IPS DF 6.9 (cell line): ENCODE measurements at regions not wholly inside any gene's neighbourhood (a gene's known extent, or its start where the extent isn't known, plus 50 kb on each side); places are given as distances from the start of the nearest gene placed in this dataset.
"Not testable (repeated sequence)": the region's sequence is repeated elsewhere in the genome, so short reads cannot be mapped to it uniquely, and the experiment has no call there.

ENCODE experiments used
- DNase-seq: peaks from one replicate; pipeline ENCODE4 v3.0.0-alpha.2; 2013; ENCODE audit warnings: low read depth, low spot score
- H3K27ac ChIP-seq: one replicate; pipeline ENCODE4 v1.5.1; 2013; ENCODE audit warnings: low read length, control low read depth
- H3K27me3 ChIP-seq: 2 replicates; pipeline ENCODE4 v1.6.1; 2013; ENCODE audit warnings: mild to moderate bottlenecking, low read length; ENCODE audit not compliant: control insufficient read depth, insufficient read depth
- H3K36me3 ChIP-seq: 2 replicates; pipeline ENCODE4 v1.6.1; 2013; ENCODE audit warnings: low read length; ENCODE audit not compliant: control insufficient read depth, insufficient read depth
- H3K4me1 ChIP-seq: 2 replicates; pipeline ENCODE4 v1.6.1; 2013; ENCODE audit warnings: low read length; ENCODE audit not compliant: control insufficient read depth, insufficient read depth
- H3K4me3 ChIP-seq: 2 replicates; pipeline ENCODE4 v1.5.1; 2013; ENCODE audit warnings: mild to moderate bottlenecking, low read length
- H3K9me3 ChIP-seq: 2 replicates; pipeline ENCODE4 v1.6.1; 2013; ENCODE audit warnings: low read length, inconsistent platforms; ENCODE audit not compliant: control insufficient read depth, insufficient read depth
- WGBS: extraction: QIAGEN DNeasy Blood & Tissue Kit; methylation state at CpG from one replicate; pipeline ENCODE4 v1.1.7; 2013; ENCODE audit warnings: mixed read lengths, missing lambda C conversion rate; ENCODE audit not compliant: insufficient read length, insufficient coverage; 5-methylcytosine and 5-hydroxymethylcytosine counted together

DNA sequence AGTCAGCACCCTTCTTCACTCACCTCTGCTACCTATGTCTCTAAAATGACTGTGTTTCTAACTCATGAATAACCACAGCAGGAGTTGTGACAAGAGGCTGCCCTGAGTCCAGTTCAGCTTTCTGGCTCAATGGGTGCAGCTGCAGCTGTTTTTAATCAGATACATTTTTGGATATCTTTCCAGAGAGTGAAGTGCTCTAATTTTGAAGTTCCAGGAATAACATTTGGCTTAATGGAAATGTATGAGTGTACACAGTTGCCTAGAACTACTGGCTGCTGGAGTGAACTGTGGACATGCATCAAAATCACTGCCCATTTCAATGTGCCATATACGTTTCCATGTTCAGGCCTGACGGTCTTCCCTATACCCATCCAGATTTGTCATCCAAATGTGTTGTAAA lies 769.5 kb upstream of the ANO3 start:
- Histone ChIP-seq H3K27me3 (no peaks in the 10 kb centered on the region), H3K4me3 (no peak overlapping the region), H3K36me3 (no peaks in the 10 kb centered on the region), H3K9me3 (no peaks in the 10 kb centered on the region), H3K27ac (no peak overlapping the region), H3K4me1 (no peaks in the 10 kb centered on the region)
- no peak for DNase-seq
- no CpG with 5 or more reads among the region's 2 CpGs for WGBS

DNA sequence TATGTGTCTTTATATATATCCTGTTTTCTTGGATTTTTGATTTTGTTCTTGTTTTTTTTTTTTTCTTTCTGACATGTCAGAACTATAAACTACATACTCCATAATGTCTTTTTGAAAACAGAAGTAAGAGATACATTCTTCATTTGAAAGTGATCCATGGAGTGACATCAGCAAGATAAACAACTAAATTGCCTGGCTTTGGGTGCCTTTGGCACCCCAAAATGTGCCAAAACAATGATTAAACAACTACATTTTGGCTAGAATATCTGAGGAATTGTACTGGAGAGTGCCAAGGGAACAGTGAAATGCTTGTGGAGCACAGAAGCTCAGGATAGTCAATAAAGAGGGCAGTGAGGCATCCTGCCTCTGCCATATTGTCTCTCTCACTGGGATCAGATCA lies 766.1 kb upstream of the ANO3 start:
- DNase-seq = no peak
- H3K27ac ChIP-seq = no peak overlapping the region

DNA sequence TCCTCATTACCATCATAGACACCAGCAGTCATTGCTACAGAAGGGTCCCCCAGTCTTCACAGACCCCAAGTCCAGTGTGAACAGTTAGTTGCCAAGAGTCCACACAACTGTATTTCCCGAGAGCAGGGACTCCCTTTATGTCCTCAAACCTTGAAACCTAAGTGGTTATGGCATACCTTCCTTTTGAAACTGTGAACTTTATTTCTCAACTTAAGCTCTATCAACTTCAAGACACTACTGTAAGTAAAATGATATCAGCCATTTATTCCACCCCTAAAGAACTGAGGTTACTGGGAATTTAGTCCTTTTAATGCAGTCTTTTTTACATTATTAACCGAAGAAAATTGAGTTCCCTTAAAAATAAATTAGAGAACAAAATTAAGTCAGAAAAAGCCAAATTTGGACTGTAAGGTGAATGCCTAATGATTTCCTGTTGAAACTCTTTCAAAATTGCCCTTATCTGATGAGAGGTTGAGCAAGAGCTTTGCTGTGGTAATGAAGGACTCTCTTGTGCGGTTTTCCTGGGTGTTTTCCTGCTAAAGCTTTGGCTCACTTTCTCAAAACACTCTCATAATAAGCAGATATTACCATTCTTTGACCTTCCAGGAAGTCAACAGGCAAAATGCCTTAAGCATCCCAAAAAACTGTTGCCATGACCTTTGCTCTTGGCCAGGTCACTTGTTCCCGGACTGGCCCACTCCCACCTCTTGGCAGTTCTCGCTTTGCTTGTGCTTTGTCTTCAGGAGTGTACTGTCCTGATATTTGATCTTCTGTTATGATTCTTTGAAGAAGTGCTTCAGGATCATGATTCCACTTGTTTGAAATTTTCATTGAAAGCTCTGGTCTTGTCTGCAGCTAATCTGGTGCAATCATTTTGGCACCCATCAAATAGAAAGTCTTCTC lies 765.4 kb upstream of the ANO3 start:
- Histone ChIP-seq H3K4me3 (no peak overlapping the region), H3K27me3 (no peaks in the 10 kb centered on the region), H3K4me1 (no peaks in the 10 kb centered on the region), H3K9me3 (no peaks in the 10 kb centered on the region), H3K27ac (no peak overlapping the region), H3K36me3 (no peaks in the 10 kb centered on the region)
- DNase-seq = no peak
- no CpG with 5 or more reads among the region's 5 CpGs for WGBS

More for the DNA sequence above, 766.1 kb upstream of the ANO3 start:
- Histone ChIP-seq H3K4me3 (no peak overlapping the region), H3K36me3 (no peaks in the 10 kb centered on the region), H3K27me3 (no peaks in the 10 kb centered on the region), H3K9me3 (no peaks in the 10 kb centered on the region), H3K4me1 (no peaks in the 10 kb centered on the region)

DNA sequence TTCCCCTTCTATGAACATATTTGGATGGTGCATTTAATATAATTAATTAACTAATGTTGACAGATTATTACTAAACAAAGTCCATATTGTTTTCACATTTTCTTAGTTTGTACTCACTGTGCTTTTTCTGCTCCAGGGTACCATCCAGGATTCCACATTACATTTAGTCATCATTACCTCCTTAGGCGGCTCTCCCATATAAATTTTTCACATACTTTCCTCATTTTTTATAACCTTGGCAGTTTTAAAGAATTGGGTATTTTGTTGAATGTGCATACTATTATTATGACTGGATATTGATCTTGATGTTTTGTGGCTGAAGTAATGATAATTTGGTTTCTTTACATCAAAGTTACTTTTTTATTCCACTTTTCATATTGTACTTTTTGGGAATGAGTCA lies 755.6 kb upstream of the ANO3 start:
- Histone ChIP-seq H3K4me1 (no peaks in the 10 kb centered on the region), H3K4me3 (no peak overlapping the region), H3K36me3 (no peaks in the 10 kb centered on the region), H3K27me3 (no peaks in the 10 kb centered on the region), H3K9me3 (no peaks in the 10 kb centered on the region), H3K27ac (no peak overlapping the region)
- WGBS = 100% methylated on average over 1 of the region's 1 CpG
- no peak for DNase-seq

DNA sequence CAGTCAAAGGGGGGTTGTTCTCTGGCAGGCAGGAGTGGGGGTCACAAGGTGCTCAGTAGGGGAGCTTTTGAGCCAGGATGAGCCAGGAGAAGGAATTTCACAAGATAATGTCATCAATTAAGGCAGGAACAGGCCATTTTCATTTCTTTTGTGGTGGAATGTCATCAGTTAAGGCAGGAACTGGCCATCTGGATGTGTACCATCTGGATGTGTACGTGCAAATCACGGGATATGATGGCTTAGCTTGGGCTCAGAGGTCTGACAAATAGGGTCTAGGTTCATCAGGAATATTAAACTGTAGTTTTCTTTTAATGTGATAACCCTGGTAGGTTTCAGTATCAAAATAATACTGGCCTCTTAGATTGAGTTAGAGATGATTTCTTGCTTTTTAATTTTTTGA lies 752.4 kb upstream of the ANO3 start:
- not testable (repeated sequence) for H3K9me3 ChIP-seq, H3K4me3 ChIP-seq, H3K27me3 ChIP-seq, H3K27ac ChIP-seq, DNase-seq, H3K36me3 ChIP-seq, H3K4me1 ChIP-seq
- WGBS = no CpG with 5 or more reads among the region's 2 CpGs

GRCh38 chr11:25583596-25583995 lies 748.3 kb upstream of the ANO3 start:
- WGBS = no CpG with 5 or more reads among the region's 3 CpGs
- Histone ChIP-seq H3K9me3 (no peaks in the 10 kb centered on the region), H3K27ac (no peak overlapping the region), H3K4me1 (no peaks in the 10 kb centered on the region), H3K4me3 (no peak overlapping the region), H3K36me3 (no peaks in the 10 kb centered on the region), H3K27me3 (no peaks in the 10 kb centered on the region)
- DNase-seq = no peak

DNA sequence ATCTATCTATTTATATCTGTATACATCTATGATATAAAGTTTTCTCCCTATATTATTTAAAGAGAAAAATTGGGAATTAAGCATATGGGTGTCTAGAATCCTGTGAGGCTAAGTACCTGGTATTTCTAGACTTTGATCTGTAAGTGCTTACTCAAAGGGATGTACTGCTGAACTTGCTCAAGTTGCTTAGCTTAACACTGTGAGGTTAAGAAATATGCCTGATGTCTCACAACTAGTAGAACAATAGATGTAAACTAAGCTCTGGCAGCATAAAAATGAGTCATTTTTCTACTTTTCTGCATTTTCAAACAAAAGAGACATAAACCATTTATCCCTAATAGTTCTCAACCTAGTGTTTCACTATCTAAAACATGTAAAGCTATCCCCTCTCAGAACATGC lies 744.4 kb upstream of the ANO3 start:
- no peaks in the 10 kb centered on the region for H3K9me3 ChIP-seq
- no peaks in the 10 kb centered on the region for H3K4me1 ChIP-seq
- H3K27me3 ChIP-seq = no peaks in the 10 kb centered on the region
- no peak overlapping the region for H3K4me3 ChIP-seq
- no peak overlapping the region for H3K27ac ChIP-seq
- DNase-seq = no peak
- H3K36me3 ChIP-seq = no peaks in the 10 kb centered on the region

DNA sequence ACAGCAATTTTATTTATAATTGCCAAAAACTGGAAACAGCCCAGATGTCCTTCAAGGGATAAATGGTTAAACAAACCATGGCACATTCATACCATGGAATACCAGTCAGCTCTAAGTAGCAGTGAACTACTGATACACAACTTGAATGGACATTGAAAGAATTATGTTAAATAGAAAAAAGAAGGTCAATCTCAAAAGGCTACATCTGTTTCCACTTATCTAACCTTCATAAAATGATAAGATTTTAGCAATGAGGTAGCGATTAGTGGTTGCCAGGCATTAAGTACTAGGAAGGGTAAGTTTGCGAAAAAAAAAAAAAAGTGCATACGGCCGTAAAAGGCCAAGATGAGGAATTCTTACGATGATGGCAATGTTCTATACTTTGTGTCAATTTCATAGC lies 738.7 kb upstream of the ANO3 start:
- no CpG with 5 or more reads among the region's 5 CpGs for WGBS
- Histone ChIP-seq H3K27me3 (no peaks in the 10 kb centered on the region), H3K36me3 (no peaks in the 10 kb centered on the region), H3K27ac (no peak overlapping the region), H3K9me3 (no peaks in the 10 kb centered on the region), H3K4me1 (no peaks in the 10 kb centered on the region), H3K4me3 (no peak overlapping the region)
- DNase-seq = no peak

- Histone ChIP-seq H3K36me3 (no peaks in the 10 kb centered on the region), H3K27me3 (no peaks in the 10 kb centered on the region), H3K4me3 (no peak overlapping the region), H3K27ac (no peak overlapping the region), H3K4me1 (no peaks in the 10 kb centered on the region), H3K9me3 (no peaks in the 10 kb centered on the region)
- no CpG with 5 or more reads among the region's 3 CpGs for WGBS
- no peak for DNase-seq
Measured at GRCh38 chr11:25596701-25597100, 735.2 kb upstream of the ANO3 start.

DNA sequence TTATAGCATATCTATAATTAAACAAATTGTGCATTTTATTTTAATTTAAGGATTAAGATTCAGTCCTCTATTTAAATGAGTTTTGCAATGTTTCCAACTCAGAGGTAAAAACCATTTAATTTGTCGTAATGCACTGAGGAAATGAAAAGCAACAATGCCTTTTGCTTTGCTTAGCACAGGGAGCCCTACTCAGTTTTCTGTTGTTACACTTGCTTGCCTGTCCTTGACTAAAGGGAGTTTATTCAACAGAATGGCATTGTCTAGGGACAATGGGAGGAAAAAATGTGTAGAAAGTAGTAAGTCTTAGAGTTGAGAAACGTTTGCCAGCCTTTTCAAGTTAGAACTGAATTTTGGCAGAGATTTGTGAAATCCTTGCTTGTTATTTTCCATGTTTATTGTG lies 734.2 kb upstream of the ANO3 start:
- no peaks in the 10 kb centered on the region for H3K27me3 ChIP-seq
- H3K4me1 ChIP-seq = no peaks in the 10 kb centered on the region
- H3K27ac ChIP-seq = no peak overlapping the region
- DNase-seq = no peak
- H3K4me3 ChIP-seq = no peak overlapping the region
- no CpG with 5 or more reads among the region's 2 CpGs for WGBS
- no peaks in the 10 kb centered on the region for H3K36me3 ChIP-seq
- no peaks in the 10 kb centered on the region for H3K9me3 ChIP-seq

DNA sequence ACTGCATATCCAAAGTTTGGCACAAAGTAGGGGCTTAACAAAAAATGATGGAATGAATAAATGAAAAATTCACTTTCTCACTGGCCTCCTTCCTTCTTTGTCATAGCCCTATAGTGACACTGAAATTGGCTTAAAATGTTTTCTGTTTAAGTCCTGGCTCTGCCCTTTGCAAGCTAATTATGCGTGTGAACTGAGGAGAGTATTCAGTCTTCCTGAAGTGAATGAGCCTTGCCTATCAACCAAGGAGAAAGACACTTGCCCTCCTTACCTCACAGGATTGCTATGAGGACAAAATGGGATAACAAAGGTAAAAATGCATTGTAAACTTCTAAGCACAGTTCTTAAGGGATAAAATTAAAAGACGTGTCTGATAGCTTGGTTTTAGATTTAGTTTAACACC lies 729.8 kb upstream of the ANO3 start:
- no CpG with 5 or more reads among the region's 2 CpGs for WGBS
- Histone ChIP-seq H3K27me3 (no peaks in the 10 kb centered on the region), H3K4me3 (no peak overlapping the region), H3K9me3 (no peaks in the 10 kb centered on the region), H3K36me3 (no peaks in the 10 kb centered on the region), H3K27ac (no peak overlapping the region), H3K4me1 (no peaks in the 10 kb centered on the region)
- no peak for DNase-seq
